H1 (cell line): ENCODE measurements at regions not wholly inside any gene's neighbourhood (a gene's known extent, or its start where the extent isn't known, plus 50 kb on each side); places are given as distances from the start of the nearest gene placed in this dataset.

Experiments
- CTCF ChIA-PET: fragments of 300-600 bp; sonication (Branson Sonifier 250); formaldehyde crosslinking; loops from one replicate; lab custom pipeline; 2021; ENCODE audit not compliant: partially characterized antibody; lab: Charles Lee
- POLR2A ChIA-PET: fragments of 300-600 bp; sonication (Branson Sonifier 250); formaldehyde crosslinking; loops from one replicate; lab custom pipeline; 2021; ENCODE audit warnings: inconsistent platforms; ENCODE audit not compliant: partially characterized antibody; lab: Charles Lee
- DNase-seq, 2 experiments: peaks; one replicate each; pipeline versions ENCODE4 v3.0.0 to v3.0.0-alpha.2; 2010 to 2022; ENCODE audit warnings: low spot score in 2 of 2, low read depth in 1 of 2, mixed read lengths in 1 of 2
- FAIRE-seq: peaks from 2 replicates; lab custom pipeline; 2011; peaks lifted over from hg19 to GRCh38; lab: Jason Lieb, UNC
- H2AFZ ChIP-seq: 2 replicates; pipeline ENCODE4 v1.8.1; 2012; ENCODE audit warnings: low read length, inconsistent platforms
- H2AK5ac ChIP-seq: 2 replicates; pipeline ENCODE4 v1.6.1; 2013; ENCODE audit warnings: low read depth, low read length
- H2BK120ac ChIP-seq: replicated peaks from 2 replicates; pipeline ENCODE3; 2013; ENCODE audit warnings: low read depth, low read length, inconsistent platforms
- H2BK12ac ChIP-seq: 2 replicates; pipeline ENCODE4 v1.6.1; 2013; ENCODE audit warnings: low read depth, low read length
- H2BK15ac ChIP-seq: 2 replicates; pipeline ENCODE4 v1.6.1; 2013; ENCODE audit warnings: low read length
- H2BK20ac ChIP-seq: 2 replicates; pipeline ENCODE4 v1.6.1; 2013; ENCODE audit warnings: low read length
- H2BK5ac ChIP-seq: 2 replicates; pipeline ENCODE4 v1.6.1; 2013; ENCODE audit warnings: low read depth, low read length
- H3K14ac ChIP-seq: 2 replicates; pipeline ENCODE4 v1.6.1; 2013; ENCODE audit warnings: inconsistent platforms; ENCODE audit not compliant: insufficient read length
- H3K18ac ChIP-seq: 2 replicates; pipeline ENCODE4 v1.6.1; 2013; ENCODE audit warnings: low read length; ENCODE audit errors: extremely low read depth
- H3K23ac ChIP-seq: 2 replicates; pipeline ENCODE4 v1.6.1; 2013; ENCODE audit warnings: inconsistent platforms; ENCODE audit not compliant: insufficient read length
- H3K23me2 ChIP-seq: 2 replicates; pipeline ENCODE4 v1.6.1; 2013; ENCODE audit warnings: low read depth, low read length
- H3K27ac ChIP-seq: 2 replicates; pipeline ENCODE4 v1.6.1; 2011; ENCODE audit warnings: low read depth, low read length, inconsistent platforms
- H3K27me3 ChIP-seq, 4 experiments: replicated peaks in 1 of 4; 1 replicate in 1 of 4; 2 replicates in 3 of 4; pipeline versions ENCODE4 v1.6.1 to v1.8.1; 2011 to 2013; ENCODE audit warnings: low read length in 3 of 4, mild to moderate bottlenecking in 3 of 4, inconsistent platforms in 2 of 4, mixed read lengths in 2 of 4, moderate library complexity in 1 of 4; ENCODE audit not compliant: control insufficient read depth in 3 of 4, insufficient read depth in 3 of 4; ENCODE audit errors: extremely low read depth in 1 of 4
- H3K36me3 ChIP-seq, 4 experiments: 2 replicates each; pipeline versions ENCODE4 v1.6.1 to v1.8.1; 2011 to 2013; ENCODE audit warnings: mild to moderate bottlenecking in 4 of 4, low read length in 3 of 4, moderate library complexity in 2 of 4, control low read depth in 1 of 4, inconsistent platforms in 1 of 4; ENCODE audit not compliant: insufficient read depth in 4 of 4, control insufficient read depth in 2 of 4
- H3K4ac ChIP-seq: replicated peaks from 2 replicates; pipeline ENCODE3; 2013; ENCODE audit warnings: low read length, low read depth, mixed read lengths, inconsistent platforms; ENCODE audit not compliant: insufficient read length
- H3K4me1 ChIP-seq, 4 experiments: replicated peaks in 1 of 4; 1 replicate in 1 of 4; 2 replicates in 3 of 4; pipeline versions ENCODE4 v1.6.1 to v1.8.1; 2011 to 2013; ENCODE audit warnings: low read length in 3 of 4, inconsistent platforms in 2 of 4, mixed read lengths in 1 of 4; ENCODE audit not compliant: insufficient read depth in 4 of 4, control insufficient read depth in 3 of 4
- H3K4me2 ChIP-seq, 2 experiments: 2 replicates each; pipeline versions ENCODE4 v1.6.1 to v1.8.1; 2011 to 2013; ENCODE audit warnings: low read depth in 2 of 2, low read length in 2 of 2, control low read depth in 1 of 2, inconsistent platforms in 1 of 2, mild to moderate bottlenecking in 1 of 2; ENCODE audit not compliant: insufficient read depth in 1 of 2
- H3K4me3 ChIP-seq, 4 experiments: fragments of 200-600, 300-600 bp in 1 of 4; sonication (generic), shearing (Covaris generic), sonication (Bioruptor Twin) in 1 of 4; 2 replicates each; pipeline versions ENCODE4 v1.5.1 to v1.8.1; 2011 to 2016; ENCODE audit warnings: low read length in 4 of 4, low read depth in 3 of 4, control low read depth in 2 of 4, inconsistent platforms in 2 of 4, mild to moderate bottlenecking in 2 of 4, mixed read lengths in 1 of 4, moderate library complexity in 1 of 4; ENCODE audit not compliant: insufficient read depth in 2 of 4; ENCODE audit errors: extremely low read depth in 1 of 4
- H3K56ac ChIP-seq: replicated peaks from 2 replicates; pipeline ENCODE3; 2013; ENCODE audit warnings: low read depth, mild to moderate bottlenecking, mixed read lengths, low read length, inconsistent platforms; ENCODE audit not compliant: insufficient read length
- H3K79me1 ChIP-seq: 2 replicates; pipeline ENCODE4 v1.6.1; 2013; ENCODE audit warnings: low read depth, low read length, control low read depth
- H3K79me2 ChIP-seq, 2 experiments: 2 replicates each; pipeline versions ENCODE4 v1.6.1 to v1.8.1; 2012 to 2013; ENCODE audit warnings: low read length in 2 of 2, mild to moderate bottlenecking in 2 of 2, inconsistent platforms in 1 of 2; ENCODE audit not compliant: insufficient read depth in 2 of 2, control insufficient read depth in 1 of 2
- H3K9ac ChIP-seq, 4 experiments: replicated peaks in 1 of 4; 1 replicate in 1 of 4; 2 replicates in 3 of 4; pipeline versions ENCODE4 v1.6.1 to v1.8.1; 2011 to 2013; ENCODE audit warnings: low read depth in 3 of 4, low read length in 3 of 4, control low read depth in 2 of 4, mild to moderate bottlenecking in 2 of 4, moderate library complexity in 2 of 4, inconsistent platforms in 1 of 4; ENCODE audit errors: extremely low read depth in 1 of 4
- H3K9me3 ChIP-seq, 2 experiments: 2 replicates each; pipeline versions ENCODE4 v1.6.1 to v1.8.1; 2012 to 2013; ENCODE audit warnings: mild to moderate bottlenecking in 2 of 2, moderate library complexity in 2 of 2, control low read depth in 1 of 2, inconsistent platforms in 1 of 2, low read depth in 1 of 2, low read length in 1 of 2, mixed read lengths in 1 of 2; ENCODE audit not compliant: insufficient read depth in 2 of 2
- H4K20me1 ChIP-seq, 2 experiments: replicated peaks in 1 of 2; 2 replicates each; pipeline versions ENCODE3 to v1.8.1; 2011 to 2013; ENCODE audit warnings: inconsistent platforms in 2 of 2, low read length in 2 of 2, mild to moderate bottlenecking in 1 of 2; ENCODE audit not compliant: insufficient read depth in 2 of 2, control insufficient read depth in 1 of 2
- H4K5ac ChIP-seq: 2 replicates; pipeline ENCODE4 v1.6.1; 2013; ENCODE audit warnings: low read length, low read depth, mixed read lengths, inconsistent platforms; ENCODE audit not compliant: insufficient read length
- H4K8ac ChIP-seq: 2 replicates; pipeline ENCODE4 v1.8.0; 2013; ENCODE audit warnings: mild to moderate bottlenecking, moderate library complexity, low read length, inconsistent platforms; ENCODE audit not compliant: insufficient read depth; ENCODE audit errors: extremely low read depth
- H4K91ac ChIP-seq: replicated peaks from 2 replicates; pipeline ENCODE3; 2013; ENCODE audit warnings: low read length, mixed read lengths, inconsistent platforms; ENCODE audit not compliant: insufficient read length
- ATF2 ChIP-seq: IDR thresholded peaks from 2 replicates; pipeline ENCODE4 v1.6.1; 2012; ENCODE audit warnings: low read length, inconsistent platforms
- CTBP2 ChIP-seq: IDR thresholded peaks from 2 replicates; pipeline ENCODE4 v1.7.0; 2011; ENCODE audit warnings: borderline replicate concordance, mild to moderate bottlenecking, moderate library complexity, mixed read lengths, low read length; ENCODE audit not compliant: insufficient read depth, insufficient read length
- EZH2 ChIP-seq: fragments of 200-600 bp; sonication (generic); IDR thresholded peaks from 2 replicates; pipeline ENCODE4 v1.7.1; 2012; ENCODE audit warnings: low read depth, mild to moderate bottlenecking, moderate library complexity, low read length, inconsistent platforms; ENCODE audit not compliant: severe bottlenecking
- HDAC2 ChIP-seq, 2 experiments: fragments of 300-600 bp in 1 of 2; sonication (generic) in 1 of 2; IDR thresholded peaks; 2 replicates each; pipeline ENCODE4 v1.6.1; 2011 to 2012; ENCODE audit warnings: low read depth in 2 of 2, low read length in 2 of 2, mild to moderate bottlenecking in 2 of 2, moderate library complexity in 2 of 2, borderline replicate concordance in 1 of 2, inconsistent platforms in 1 of 2
- KDM4A ChIP-seq: IDR thresholded peaks from one replicate; pipeline ENCODE4 v1.7.1; 2012; ENCODE audit warnings: low read depth, mild to moderate bottlenecking, moderate library complexity, low read length, inconsistent platforms; ENCODE audit not compliant: severe bottlenecking
- NRF1 ChIP-seq: IDR thresholded peaks from 2 replicates; pipeline ENCODE4 v1.6.1; 2011; ENCODE audit warnings: mild to moderate bottlenecking, low read depth, low read length, improper control_type of control experiment
- RXRA ChIP-seq: IDR thresholded peaks from 2 replicates; pipeline ENCODE4 v1.6.1; 2011; ENCODE audit warnings: low read depth, mild to moderate bottlenecking, low read length, moderate library complexity; ENCODE audit not compliant: insufficient read depth
- SAP30 ChIP-seq: fragments of 300-600 bp; sonication (generic); IDR thresholded peaks from 2 replicates; pipeline ENCODE4 v1.7.1; 2012; ENCODE audit warnings: low read length, moderate library complexity, mild to moderate bottlenecking, inconsistent platforms; ENCODE audit not compliant: insufficient read depth, insufficient replicate concordance
- SIRT6 ChIP-seq: IDR thresholded peaks from one replicate; pipeline ENCODE4 v1.7.1; 2012; ENCODE audit warnings: low read length, inconsistent platforms
- TEAD4 ChIP-seq: IDR thresholded peaks from 2 replicates; pipeline ENCODE4 v1.6.1; 2012; ENCODE audit warnings: low read depth, low read length, inconsistent platforms, mixed read lengths
- WGBS, 2 experiments: shearing (Covaris generic) in 1 of 2; methylation state at CpG; one replicate each; pipeline versions ENCODE4 v1.1.6 to v1.1.7; 2013 to 2015; ENCODE audit warnings: low lambda C conversion rate in 2 of 2, mixed read lengths in 2 of 2, inconsistent platforms in 1 of 2, low coverage in 1 of 2, missing lambda C conversion rate in 1 of 2; ENCODE audit not compliant: insufficient replicate concordance in 2 of 2, insufficient coverage in 1 of 2, insufficient read length in 1 of 2; ENCODE audit errors: extremely low coverage in 1 of 2, missing lambda C conversion rate in 1 of 2; 5-methylcytosine and 5-hydroxymethylcytosine counted together

DNA sequence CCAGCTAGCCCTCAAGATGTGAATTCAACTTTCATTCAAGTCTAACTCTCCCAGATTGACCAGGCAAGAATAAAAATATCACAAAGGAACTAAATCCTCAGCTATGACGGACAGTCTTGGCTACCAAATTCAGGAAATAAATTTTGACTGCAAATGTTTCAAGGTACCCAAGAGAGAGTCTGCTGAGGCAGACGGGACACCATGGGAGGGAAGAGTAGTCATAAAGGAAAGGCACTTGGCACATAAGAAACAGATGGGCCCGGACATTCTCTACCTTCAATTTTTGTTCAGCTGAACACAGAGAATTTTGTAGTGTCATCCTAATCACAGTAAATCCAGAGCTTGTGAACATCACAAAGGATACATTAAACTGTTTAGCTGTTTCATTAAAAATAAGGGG is 390.0 kb downstream of the DTWD2 start:
- no peaks in the 10 kb centered on the region for H3K23me2 ChIP-seq
- H3K56ac ChIP-seq = no peak overlapping the region
- no peak overlapping the region for H2BK5ac ChIP-seq
- H2AFZ ChIP-seq = no peak overlapping the region
- DNase-seq (no peak), FAIRE-seq (no peak)
- H2BK120ac ChIP-seq = no peak overlapping the region
- no peak overlapping the region for H2BK15ac ChIP-seq
- H3K4ac ChIP-seq = no peak overlapping the region
- POLR2A ChIA-PET = no interaction called here
- no peak overlapping the region for H4K5ac ChIP-seq
- no peaks in the 10 kb centered on the region for H3K27me3 ChIP-seq
- no peak overlapping the region for H3K18ac ChIP-seq
- H3K79me1 ChIP-seq = no peaks in the 10 kb centered on the region
- H3K14ac ChIP-seq = no peak overlapping the region
- no peak overlapping the region for H3K4me2 ChIP-seq
- no peak overlapping the region for H4K91ac ChIP-seq
- WGBS, 2 experiments = 82% methylated on average over 3 of the region's 3 CpGs; no CpG with 5 or more reads in 1 of the 2 experiments
- H3K9me3 ChIP-seq = no peaks in the 10 kb centered on the region
- no peaks in the 10 kb centered on the region for H3K79me2 ChIP-seq
- H3K27ac ChIP-seq = no peak overlapping the region
- no peak overlapping the region for H2BK20ac ChIP-seq
- H4K8ac ChIP-seq = no peak overlapping the region
- no peaks in the 10 kb centered on the region for H4K20me1 ChIP-seq
- no peaks in the 10 kb centered on the region for H3K4me1 ChIP-seq
- H3K36me3 ChIP-seq = no peaks in the 10 kb centered on the region
- TF ChIP-seq KDM4A = no peak
- no peak for TF ChIP-seq RXRA
- no peak for TF ChIP-seq EZH2
- TF ChIP-seq NRF1 = no peak
- TF ChIP-seq SAP30 = no peak
- TF ChIP-seq CTBP2 = no peak
- no peak for TF ChIP-seq HDAC2 (IDR thresholded peaks at IDR 0.05; ENCODE audit: borderline replicate concordance in 1 of 2, low read depth in 2 of 2, low read length in 2 of 2)
- no peak for TF ChIP-seq ATF2
- no peak for TF ChIP-seq TEAD4
- TF ChIP-seq SIRT6 = no peak
- no peak overlapping the region for H3K4me3 ChIP-seq
- H2AK5ac ChIP-seq = no peak overlapping the region
- no peak overlapping the region for H2BK12ac ChIP-seq
- H3K9ac ChIP-seq = no peak overlapping the region
- no peak overlapping the region for H3K23ac ChIP-seq
- CTCF ChIA-PET = interaction anchor here (0.8 to 2.4 kb wide), 2 partner anchors 12 to 17 kb away, joined by 3 to 7 read pairs; no protein-coding TSS in a partner anchor
